Adrenal gland (tissue), 5 donors: ENCODE measurements at regions not wholly inside any gene's neighbourhood (a gene's known extent, or its start where the extent isn't known, plus 50 kb on each side); places are given as distances from the start of the nearest gene placed in this dataset.

Experiments
- CTCF ChIP-seq, 6 experiments: fragments of 450-650 bp in 4 of 6; fragments of 200-600 bp in 2 of 6; sonication (generic) in 1 of 6; IDR thresholded peaks; 1 replicate in 5 of 6; 2 replicates in 1 of 6; pipeline versions ENCODE4 v1.5.1 to v1.8.0; 2016 to 2021; ENCODE audit warnings: antibody characterized with exemption in 6 of 6, mild to moderate bottlenecking in 2 of 6, moderate library complexity in 1 of 6
- POLR2A ChIP-seq, 2 donors: fragments of 450-650 bp; IDR thresholded peaks; one replicate each; pipeline ENCODE4 v1.6.1; 2017; ENCODE audit warnings: antibody characterized with exemption in 2 of 2, mild to moderate bottlenecking in 2 of 2, moderate library complexity in 1 of 2
- donor health status: DM: no; HTN: no; CAD: no.

GRCh38 chr17:10936931-10937330 is 99.0 kb upstream of the PIRT start:
- TF ChIP-seq CTCF (IDR thresholded peaks at IDR 0.05) (no peak), POLR2A (IDR thresholded peaks at IDR 0.05) (no peak)
